HFFc6 (cell line): ENCODE measurements at regions not wholly inside any gene's neighbourhood (a gene's known extent, or its start where the extent isn't known, plus 50 kb on each side); places are given as distances from the start of the nearest gene placed in this dataset.

Experiments used
- DNase-seq: peaks from one replicate; pipeline ENCODE4 v3.0.0-alpha.2; 2018
- H3K27ac Mint-ChIP-seq: 2 replicates; pipeline ENCODE4 v1.8.0; 2020; ENCODE audit warnings: mild to moderate bottlenecking, mixed read lengths
- H3K27me3 Mint-ChIP-seq: 2 replicates; pipeline ENCODE4 v1.8.0; 2021; ENCODE audit warnings: mild to moderate bottlenecking, moderate library complexity, mixed read lengths; ENCODE audit not compliant: insufficient read depth
- H3K36me3 Mint-ChIP-seq: 2 replicates; pipeline ENCODE4 v1.8.0; 2021; ENCODE audit warnings: low read depth, mixed read lengths
- H3K4me1 Mint-ChIP-seq: 2 replicates; pipeline ENCODE4 v1.8.0; 2020; ENCODE audit warnings: low read depth, mixed read lengths
- H3K4me3 Mint-ChIP-seq: 2 replicates; pipeline ENCODE4 v1.8.0; 2020; ENCODE audit warnings: mild to moderate bottlenecking, moderate library complexity, mixed read lengths
- H3K9me3 Mint-ChIP-seq: 2 replicates; pipeline ENCODE4 v1.8.0; 2020; ENCODE audit warnings: mild to moderate bottlenecking, mixed read lengths
- TF ChIP-seq, protein P1 (sequence below): fragments of 200-600 bp; sonication (generic); IDR thresholded peaks from 2 replicates; pipeline ENCODE4 v1.5.0; 2021; ENCODE audit warnings: antibody characterized with exemption, mild to moderate bottlenecking

- no peak overlapping the region for H3K27ac Mint-ChIP-seq
- H3K27me3 Mint-ChIP-seq, result peaks cover 11% of the 10 kb centered on the region
- TF ChIP-seq, protein P1, sequence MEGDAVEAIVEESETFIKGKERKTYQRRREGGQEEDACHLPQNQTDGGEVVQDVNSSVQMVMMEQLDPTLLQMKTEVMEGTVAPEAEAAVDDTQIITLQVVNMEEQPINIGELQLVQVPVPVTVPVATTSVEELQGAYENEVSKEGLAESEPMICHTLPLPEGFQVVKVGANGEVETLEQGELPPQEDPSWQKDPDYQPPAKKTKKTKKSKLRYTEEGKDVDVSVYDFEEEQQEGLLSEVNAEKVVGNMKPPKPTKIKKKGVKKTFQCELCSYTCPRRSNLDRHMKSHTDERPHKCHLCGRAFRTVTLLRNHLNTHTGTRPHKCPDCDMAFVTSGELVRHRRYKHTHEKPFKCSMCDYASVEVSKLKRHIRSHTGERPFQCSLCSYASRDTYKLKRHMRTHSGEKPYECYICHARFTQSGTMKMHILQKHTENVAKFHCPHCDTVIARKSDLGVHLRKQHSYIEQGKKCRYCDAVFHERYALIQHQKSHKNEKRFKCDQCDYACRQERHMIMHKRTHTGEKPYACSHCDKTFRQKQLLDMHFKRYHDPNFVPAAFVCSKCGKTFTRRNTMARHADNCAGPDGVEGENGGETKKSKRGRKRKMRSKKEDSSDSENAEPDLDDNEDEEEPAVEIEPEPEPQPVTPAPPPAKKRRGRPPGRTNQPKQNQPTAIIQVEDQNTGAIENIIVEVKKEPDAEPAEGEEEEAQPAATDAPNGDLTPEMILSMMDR, result no peak
- H3K4me3 Mint-ChIP-seq, result no peak overlapping the region
- H3K4me1 Mint-ChIP-seq, result no peaks in the 10 kb centered on the region
- H3K36me3 Mint-ChIP-seq, result no peaks in the 10 kb centered on the region
- no peak for DNase-seq
- peaks cover 5% of the 10 kb centered on the region; the same call in 1 of the 2 replicates for H3K9me3 Mint-ChIP-seq
These were observed 123.4 kb upstream of the ZNF92 start for GRCh38 chr7:65250216-65250615.

DNA sequence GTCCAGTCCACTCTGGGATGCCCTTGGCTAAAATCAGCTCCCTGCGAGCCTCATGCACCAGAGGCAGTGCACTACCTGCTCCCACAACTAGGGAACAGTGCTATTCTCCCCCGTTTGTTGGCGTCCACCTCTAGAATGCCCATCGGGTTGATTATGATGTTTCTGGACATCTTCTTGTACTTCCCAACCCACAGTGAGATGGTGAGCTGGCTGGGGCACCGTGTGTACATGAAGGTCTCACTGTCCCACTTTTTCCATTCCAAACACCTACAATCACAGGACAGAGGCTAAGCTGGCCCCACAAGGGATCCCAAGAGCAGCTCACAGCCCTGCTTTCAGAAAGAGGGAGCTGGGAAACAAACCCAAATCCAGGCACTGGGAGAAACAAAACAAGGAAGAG lies 126.2 kb upstream of the ZNF92 start:
- Mint-ChIP-seq H3K27ac (no peak overlapping the region), H3K4me3 (no peak overlapping the region), H3K9me3 (peaks cover 5% of the 10 kb centered on the region; the same call in 1 of the 2 replicates)

DNA sequence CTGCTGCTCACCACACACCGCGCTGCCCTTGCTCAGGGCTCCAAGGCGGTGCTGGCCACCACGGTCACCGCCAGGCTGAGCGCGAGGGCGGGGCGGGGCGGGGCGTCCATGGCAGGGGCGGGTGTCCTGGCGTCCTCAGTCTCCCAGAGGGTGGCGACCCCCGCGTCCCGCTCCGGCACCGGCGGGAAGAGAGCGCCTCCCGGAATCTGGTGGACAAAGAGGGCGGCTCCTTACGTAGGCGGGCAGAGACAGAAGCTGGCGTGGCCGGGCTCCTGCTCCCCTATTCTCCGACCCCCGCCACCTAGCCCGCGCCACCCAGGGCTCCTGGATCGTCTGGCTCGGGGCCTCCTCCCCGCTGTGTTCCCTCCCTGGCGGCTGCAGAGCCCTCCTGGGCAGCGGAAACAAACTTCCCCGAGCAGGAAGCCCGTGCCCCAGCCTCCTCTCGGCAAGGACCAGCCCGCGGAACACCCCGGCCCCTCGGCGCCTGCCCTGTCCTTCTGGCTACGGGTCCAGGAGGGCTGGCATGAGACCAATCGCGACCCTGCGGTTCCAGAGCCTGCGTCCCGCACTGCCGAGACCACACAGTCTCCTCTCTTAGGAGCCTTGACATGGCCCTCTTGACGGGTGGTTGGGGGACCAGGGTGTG lies 133.8 kb upstream of the ZNF92 start:
- Mint-ChIP-seq H3K4me3 (no peak overlapping the region), H3K27ac (no peak overlapping the region), H3K9me3 (no peaks in the 10 kb centered on the region; the same call in 1 of the 2 replicates), H3K27me3 (peaks cover 1% of the 10 kb centered on the region), H3K36me3 (no peaks in the 10 kb centered on the region), H3K4me1 (no peaks in the 10 kb centered on the region)
- TF ChIP-seq, protein P1, result no peak
- no peak for DNase-seq

More for the DNA sequence above, 126.2 kb upstream of the ZNF92 start:
- TF ChIP-seq, protein P1, result no peak
- Mint-ChIP-seq H3K4me1 (no peaks in the 10 kb centered on the region), H3K36me3 (no peaks in the 10 kb centered on the region), H3K27me3 (peaks cover 7% of the 10 kb centered on the region)
- no peak for DNase-seq

DNA sequence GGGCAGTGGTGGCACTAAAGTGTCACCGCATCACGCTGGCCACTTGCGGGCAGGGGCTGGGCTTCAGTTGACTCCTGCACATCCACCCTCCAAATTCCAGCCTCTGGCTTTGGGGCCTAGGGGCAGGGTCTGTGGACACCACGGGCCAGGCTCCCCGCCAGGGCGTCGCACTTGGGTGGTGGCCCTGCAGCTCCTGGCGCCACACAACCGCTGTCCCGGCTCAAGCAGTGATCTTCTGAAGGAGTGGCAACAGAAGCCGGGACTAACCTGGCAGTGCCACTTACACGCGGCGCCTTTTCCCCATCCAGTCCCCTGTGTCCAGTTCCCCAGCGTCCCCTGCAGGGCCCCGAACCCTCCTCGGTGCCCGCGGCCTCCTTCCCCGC lies 134.3 kb upstream of the ZNF92 start:
- no peak for DNase-seq
- Mint-ChIP-seq H3K36me3 (no peaks in the 10 kb centered on the region), H3K4me3 (no peak overlapping the region)

GRCh38 chr7:65238785-65239184 lies 134.9 kb upstream of the ZNF92 start:
- Mint-ChIP-seq H3K27me3 (peaks cover 1% of the 10 kb centered on the region), H3K9me3 (no peaks in the 10 kb centered on the region; the same call in 1 of the 2 replicates), H3K27ac (no peak overlapping the region), H3K36me3 (no peaks in the 10 kb centered on the region), H3K4me3 (no peak overlapping the region), H3K4me1 (no peaks in the 10 kb centered on the region)
- no peak for DNase-seq
- TF ChIP-seq, protein P1, result no peak

More for the DNA sequence above, 134.3 kb upstream of the ZNF92 start:
- Mint-ChIP-seq H3K4me1 (no peaks in the 10 kb centered on the region), H3K9me3 (no peaks in the 10 kb centered on the region; the same call in 1 of the 2 replicates), H3K27me3 (peaks cover 1% of the 10 kb centered on the region), H3K27ac (no peak overlapping the region)
- TF ChIP-seq, protein P1, result no peak
